Bronchial epithelial cell (primary cell): ENCODE measurements at regions not wholly inside any gene's neighbourhood (a gene's known extent, or its start where the extent isn't known, plus 50 kb on each side); places are given as distances from the start of the nearest gene placed in this dataset.

ENCODE experiments used
- DNase-seq: peaks from one replicate; pipeline ENCODE4 v3.0.0-alpha.2; 2010; ENCODE audit warnings: low read depth
- FAIRE-seq: peaks from 2 replicates; lab custom pipeline; 2011; peaks lifted over from hg19 to GRCh38; lab: Jason Lieb, UNC
- H3K27me3 ChIP-seq: 2 replicates; pipeline ENCODE4 v1.5.1; 2011; ENCODE audit warnings: low read length; ENCODE audit not compliant: control insufficient read depth, insufficient read depth
- H3K36me3 ChIP-seq: 2 replicates; pipeline ENCODE4 v1.5.1; 2011; ENCODE audit warnings: low read length; ENCODE audit not compliant: control insufficient read depth, insufficient read depth
- H3K4me3 ChIP-seq: 2 replicates; pipeline ENCODE4 v1.5.1; 2011; ENCODE audit warnings: mild to moderate bottlenecking, low read depth, low read length, control low read depth
- TF ChIP-seq, protein P1 (sequence below): IDR thresholded peaks from 2 replicates; pipeline ENCODE4 v1.5.1; 2011; ENCODE audit warnings: mild to moderate bottlenecking, moderate library complexity, low read length, control low read depth, inconsistent platforms; ENCODE audit not compliant: insufficient read depth, severe bottlenecking

DNA sequence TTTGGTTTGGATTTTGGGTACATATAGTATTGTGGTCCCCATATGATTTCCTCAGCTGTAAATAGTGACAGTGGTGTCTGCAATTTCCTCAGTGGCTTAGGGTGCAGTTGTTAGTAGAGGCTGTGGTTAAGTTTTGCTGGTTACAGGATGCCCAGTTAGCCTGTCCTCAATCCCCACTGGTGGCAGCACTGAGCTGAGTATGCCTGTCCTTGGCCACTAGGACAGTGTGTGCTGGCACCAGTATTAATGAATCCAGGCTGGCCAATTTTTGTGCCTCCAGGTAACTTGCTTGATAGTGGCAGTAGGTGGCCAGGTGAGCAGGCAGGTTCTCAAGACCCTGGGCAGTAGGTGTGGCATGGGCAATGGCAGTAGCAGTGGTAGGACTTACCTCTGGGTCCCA is 973.1 kb downstream of the TMEM182 start:
- Histone ChIP-seq H3K36me3 (no peaks in the 10 kb centered on the region), H3K4me3 (no peak overlapping the region), H3K27me3 (no peaks in the 10 kb centered on the region)
- TF ChIP-seq, protein P1, sequence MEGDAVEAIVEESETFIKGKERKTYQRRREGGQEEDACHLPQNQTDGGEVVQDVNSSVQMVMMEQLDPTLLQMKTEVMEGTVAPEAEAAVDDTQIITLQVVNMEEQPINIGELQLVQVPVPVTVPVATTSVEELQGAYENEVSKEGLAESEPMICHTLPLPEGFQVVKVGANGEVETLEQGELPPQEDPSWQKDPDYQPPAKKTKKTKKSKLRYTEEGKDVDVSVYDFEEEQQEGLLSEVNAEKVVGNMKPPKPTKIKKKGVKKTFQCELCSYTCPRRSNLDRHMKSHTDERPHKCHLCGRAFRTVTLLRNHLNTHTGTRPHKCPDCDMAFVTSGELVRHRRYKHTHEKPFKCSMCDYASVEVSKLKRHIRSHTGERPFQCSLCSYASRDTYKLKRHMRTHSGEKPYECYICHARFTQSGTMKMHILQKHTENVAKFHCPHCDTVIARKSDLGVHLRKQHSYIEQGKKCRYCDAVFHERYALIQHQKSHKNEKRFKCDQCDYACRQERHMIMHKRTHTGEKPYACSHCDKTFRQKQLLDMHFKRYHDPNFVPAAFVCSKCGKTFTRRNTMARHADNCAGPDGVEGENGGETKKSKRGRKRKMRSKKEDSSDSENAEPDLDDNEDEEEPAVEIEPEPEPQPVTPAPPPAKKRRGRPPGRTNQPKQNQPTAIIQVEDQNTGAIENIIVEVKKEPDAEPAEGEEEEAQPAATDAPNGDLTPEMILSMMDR = no peak
- DNase-seq = no peak
- no peak for FAIRE-seq

DNA sequence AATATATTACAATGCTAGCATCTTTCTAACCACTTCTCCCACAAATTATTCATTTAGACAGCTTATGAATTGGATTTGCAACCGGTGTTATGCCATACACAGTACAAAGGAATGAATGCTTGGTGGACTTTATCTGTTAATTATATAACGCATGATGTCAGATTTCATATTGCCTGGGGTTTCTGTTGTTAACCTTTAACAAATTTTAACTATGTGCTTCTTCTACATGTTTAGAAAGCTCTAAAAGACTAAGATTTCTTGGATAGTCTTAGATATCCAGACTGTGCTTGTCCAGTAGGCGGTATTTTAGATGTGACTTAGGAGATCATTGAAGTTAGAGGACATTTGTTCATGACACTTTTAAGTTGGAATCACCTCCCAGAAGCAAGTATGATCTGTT is 976.3 kb downstream of the TMEM182 start:
- Histone ChIP-seq H3K36me3 (no peaks in the 10 kb centered on the region), H3K27me3 (no peaks in the 10 kb centered on the region), H3K4me3 (no peak overlapping the region)
- no peak for FAIRE-seq
- no peak for DNase-seq
- TF ChIP-seq, protein P1 = no peak

DNA sequence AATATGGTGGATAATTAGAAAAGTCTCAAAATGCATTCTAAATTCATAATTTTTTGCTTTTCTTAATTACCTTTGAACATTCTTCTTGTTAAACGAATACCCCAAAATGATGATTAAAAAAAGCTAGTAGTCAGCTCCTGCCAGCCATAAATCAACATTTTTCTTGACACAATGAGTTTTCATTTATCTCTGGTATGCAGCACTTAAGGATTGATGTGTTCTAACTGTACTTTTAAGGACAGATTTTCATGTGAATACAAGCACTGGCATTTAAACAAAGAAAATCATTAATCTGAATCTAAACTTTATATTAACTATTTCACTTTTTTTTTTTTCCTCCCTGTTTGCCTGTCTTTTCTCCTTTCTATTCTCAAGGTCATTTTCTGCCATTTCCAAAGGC is 976.8 kb downstream of the TMEM182 start:
- TF ChIP-seq, protein P1 = no peak

DNA sequence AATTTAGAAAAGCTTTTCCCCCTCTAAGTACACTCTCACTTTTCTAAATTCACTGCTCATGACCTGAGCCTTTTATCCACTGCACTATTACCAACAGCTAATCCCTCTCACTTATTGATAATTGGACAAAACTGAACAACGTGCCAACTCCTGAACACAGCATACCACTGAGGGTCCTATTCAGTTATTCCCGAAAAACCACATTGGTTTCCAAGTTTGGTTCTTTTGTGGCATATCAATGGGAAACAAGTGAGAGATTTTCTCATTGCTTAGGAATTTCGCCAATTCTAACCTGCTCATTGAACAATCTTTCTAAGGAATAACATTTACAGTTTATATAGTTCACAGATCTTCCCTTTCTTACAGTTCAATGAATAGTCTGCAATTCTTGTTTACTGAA is 977.4 kb downstream of the TMEM182 start:
- Histone ChIP-seq H3K27me3 (no peaks in the 10 kb centered on the region), H3K36me3 (no peaks in the 10 kb centered on the region), H3K4me3 (no peak overlapping the region)
- DNase-seq (no peak), FAIRE-seq (no peak)
- TF ChIP-seq, protein P1 = no peak

More for the DNA sequence above, 976.8 kb downstream of the TMEM182 start:
- no peak overlapping the region for H3K4me3 ChIP-seq
- no peaks in the 10 kb centered on the region for H3K27me3 ChIP-seq
- no peak for FAIRE-seq
- no peaks in the 10 kb centered on the region for H3K36me3 ChIP-seq
- no peak for DNase-seq

DNA sequence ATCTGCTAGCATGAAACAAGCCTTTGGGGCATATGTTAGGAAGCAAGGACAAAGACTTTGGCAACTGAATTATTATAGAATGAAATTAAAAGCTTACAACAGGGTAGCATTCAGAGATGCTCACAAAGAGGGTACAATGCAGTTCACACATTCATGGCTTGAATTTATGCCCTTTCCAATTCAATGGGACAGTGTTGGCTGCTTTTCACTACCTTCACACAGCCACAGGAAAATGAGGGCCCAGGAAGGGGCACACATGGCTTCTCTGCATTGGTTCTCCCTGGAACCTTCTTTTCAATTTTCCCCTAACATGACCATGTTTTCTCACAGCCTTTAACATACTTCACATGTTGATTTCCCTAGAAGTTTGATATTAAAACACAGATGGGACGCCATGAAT is 978.1 kb downstream of the TMEM182 start:
- no peak overlapping the region for H3K4me3 ChIP-seq
- FAIRE-seq = no peak
- H3K27me3 ChIP-seq = no peaks in the 10 kb centered on the region
- TF ChIP-seq, protein P1 = no peak
- no peak for DNase-seq
- H3K36me3 ChIP-seq = no peaks in the 10 kb centered on the region

DNA sequence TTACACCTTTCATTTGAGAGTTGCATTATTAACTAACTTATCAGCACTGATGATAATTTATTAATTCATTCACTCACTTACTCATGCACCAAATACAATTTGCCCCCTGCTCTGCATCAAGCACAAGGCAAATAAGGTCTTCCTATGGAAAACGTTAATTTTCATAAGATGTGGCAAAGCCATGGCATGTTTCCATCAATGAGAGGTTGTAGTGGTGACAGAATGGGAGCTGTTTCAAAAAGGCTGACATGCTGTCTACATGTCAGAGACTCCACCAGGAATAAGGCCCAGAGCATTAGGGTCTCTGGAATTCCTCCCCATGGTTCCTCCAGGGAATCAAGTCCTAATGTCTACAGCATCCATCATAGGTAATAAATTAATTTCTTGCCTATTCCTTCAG is 978.8 kb downstream of the TMEM182 start:
- no peak overlapping the region for H3K4me3 ChIP-seq
- no peak for DNase-seq
- FAIRE-seq = no peak

More for the DNA sequence above, 978.8 kb downstream of the TMEM182 start:
- Histone ChIP-seq H3K27me3 (no peaks in the 10 kb centered on the region), H3K36me3 (no peaks in the 10 kb centered on the region)
- TF ChIP-seq, protein P1 = no peak
